ENCODE measurements at regions not wholly inside any gene's neighbourhood (a gene's known extent, or its start where the extent isn't known, plus 50 kb on each side); places are given as distances from the start of the nearest gene placed in this dataset.
A peak's percentile ranks its signal among the peaks of the same experiment; 100 is the strongest.

DNA sequence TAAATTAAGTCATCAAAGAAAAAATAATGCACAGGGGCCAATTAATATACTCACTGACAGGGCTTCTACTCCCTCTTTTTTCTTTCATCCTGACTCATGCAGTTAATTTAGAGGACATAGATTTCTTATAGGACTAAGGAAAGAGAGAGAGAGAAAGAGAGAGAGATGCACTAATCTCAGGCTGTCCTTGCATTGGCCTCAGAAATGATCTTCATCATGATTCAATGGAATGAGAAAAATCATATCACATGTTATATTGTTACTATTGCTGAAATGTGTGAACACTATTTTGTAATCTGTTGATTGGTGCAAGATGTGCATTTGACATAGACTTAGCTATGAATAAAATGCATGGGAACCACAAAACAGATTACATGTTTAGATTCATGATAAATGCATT is 608.3 kb upstream of the NUDT12 start:
- no peak overlapping the region for H3K4me3 Mint-ChIP-seq (ENCODE audit: unreplicated experiment)
- no peaks in the 10 kb centered on the region for H3K9me3 Mint-ChIP-seq (ENCODE audit: unreplicated experiment)
- H3K36me3 Mint-ChIP-seq (ENCODE audit: low read depth, unreplicated experiment), result no peaks in the 10 kb centered on the region
- no peaks in the 10 kb centered on the region for H3K4me1 Mint-ChIP-seq (ENCODE audit: unreplicated experiment)
- H3K27me3 Mint-ChIP-seq (ENCODE audit: unreplicated experiment), result no peaks in the 10 kb centered on the region
- TF ChIP-seq, protein P1, sequence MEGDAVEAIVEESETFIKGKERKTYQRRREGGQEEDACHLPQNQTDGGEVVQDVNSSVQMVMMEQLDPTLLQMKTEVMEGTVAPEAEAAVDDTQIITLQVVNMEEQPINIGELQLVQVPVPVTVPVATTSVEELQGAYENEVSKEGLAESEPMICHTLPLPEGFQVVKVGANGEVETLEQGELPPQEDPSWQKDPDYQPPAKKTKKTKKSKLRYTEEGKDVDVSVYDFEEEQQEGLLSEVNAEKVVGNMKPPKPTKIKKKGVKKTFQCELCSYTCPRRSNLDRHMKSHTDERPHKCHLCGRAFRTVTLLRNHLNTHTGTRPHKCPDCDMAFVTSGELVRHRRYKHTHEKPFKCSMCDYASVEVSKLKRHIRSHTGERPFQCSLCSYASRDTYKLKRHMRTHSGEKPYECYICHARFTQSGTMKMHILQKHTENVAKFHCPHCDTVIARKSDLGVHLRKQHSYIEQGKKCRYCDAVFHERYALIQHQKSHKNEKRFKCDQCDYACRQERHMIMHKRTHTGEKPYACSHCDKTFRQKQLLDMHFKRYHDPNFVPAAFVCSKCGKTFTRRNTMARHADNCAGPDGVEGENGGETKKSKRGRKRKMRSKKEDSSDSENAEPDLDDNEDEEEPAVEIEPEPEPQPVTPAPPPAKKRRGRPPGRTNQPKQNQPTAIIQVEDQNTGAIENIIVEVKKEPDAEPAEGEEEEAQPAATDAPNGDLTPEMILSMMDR (IDR thresholded peaks at IDR 0.05; ENCODE audit: unreplicated experiment), result no peak
- no peak for DNase-seq (ENCODE audit: low spot score)
- H3K27ac Mint-ChIP-seq (ENCODE audit: unreplicated experiment), result no peak overlapping the region

DNA sequence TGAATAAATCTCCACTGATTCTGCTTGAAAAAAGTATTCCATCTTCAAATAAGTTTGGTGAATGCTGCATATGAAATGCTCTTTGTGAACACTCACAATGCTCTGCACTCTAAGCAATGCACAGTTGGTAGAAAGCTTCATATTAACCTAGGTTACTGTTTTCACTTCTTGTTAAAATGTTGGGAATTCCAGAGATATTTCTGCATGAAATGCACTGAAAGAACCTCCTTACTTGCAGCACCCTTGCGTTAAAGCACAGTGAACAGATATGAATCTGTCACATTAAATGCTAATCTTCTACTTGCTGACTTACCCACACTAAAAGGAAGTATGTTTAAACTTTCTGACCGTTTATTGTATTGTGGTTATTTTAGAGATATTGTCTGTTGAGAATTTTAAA is 584.1 kb upstream of the NUDT12 start:
- no peak overlapping the region for H3K4me3 Mint-ChIP-seq (ENCODE audit: unreplicated experiment)
- TF ChIP-seq, protein P1 (IDR thresholded peaks at IDR 0.05; ENCODE audit: unreplicated experiment), result no peak
- H3K9me3 Mint-ChIP-seq (ENCODE audit: unreplicated experiment), result no peaks in the 10 kb centered on the region
- no peak overlapping the region for H3K27ac Mint-ChIP-seq (ENCODE audit: unreplicated experiment)
- no peak for DNase-seq (ENCODE audit: low spot score)
- H3K4me1 Mint-ChIP-seq (ENCODE audit: unreplicated experiment), result no peaks in the 10 kb centered on the region
- H3K27me3 Mint-ChIP-seq (ENCODE audit: unreplicated experiment), result no peaks in the 10 kb centered on the region
- no peaks in the 10 kb centered on the region for H3K36me3 Mint-ChIP-seq (ENCODE audit: low read depth, unreplicated experiment)

- H3K4me3 Mint-ChIP-seq (ENCODE audit: unreplicated experiment), result no peak overlapping the region
- no peaks in the 10 kb centered on the region for H3K36me3 Mint-ChIP-seq (ENCODE audit: low read depth, unreplicated experiment)
- no peaks in the 10 kb centered on the region for H3K27me3 Mint-ChIP-seq (ENCODE audit: unreplicated experiment)
- TF ChIP-seq, protein P1 (IDR thresholded peaks at IDR 0.05; ENCODE audit: unreplicated experiment), result peak; percentile 54
- DNase-seq (ENCODE audit: low spot score), result no peak
- no peak overlapping the region for H3K27ac Mint-ChIP-seq (ENCODE audit: unreplicated experiment)
- no peaks in the 10 kb centered on the region for H3K4me1 Mint-ChIP-seq (ENCODE audit: unreplicated experiment)
- no peaks in the 10 kb centered on the region for H3K9me3 Mint-ChIP-seq (ENCODE audit: unreplicated experiment)
Measured at GRCh38 chr5:104139840-104140239, 577.3 kb upstream of the NUDT12 start.

DNA sequence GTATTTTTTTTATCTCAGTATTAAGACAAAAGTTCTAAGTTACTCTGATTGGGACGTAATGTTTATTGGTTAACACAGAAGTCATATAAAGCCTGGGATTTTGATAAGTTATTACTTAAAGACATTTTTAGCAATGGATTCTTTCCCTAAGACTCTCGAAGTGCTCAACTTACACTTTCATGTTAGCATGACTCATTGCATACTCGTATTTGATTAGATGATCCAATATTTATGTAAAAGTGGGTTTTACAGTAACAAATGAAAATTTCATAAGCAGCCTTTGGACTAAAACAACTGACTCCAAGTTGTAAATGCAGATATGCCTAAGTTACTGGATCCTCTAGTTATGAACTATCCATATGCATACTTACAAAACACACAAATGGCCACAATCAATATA is 567.7 kb upstream of the NUDT12 start:
- TF ChIP-seq, protein P1 (IDR thresholded peaks at IDR 0.05; ENCODE audit: unreplicated experiment), result no peak
- Mint-ChIP-seq H3K27me3 (ENCODE audit: unreplicated experiment) (no peaks in the 10 kb centered on the region), H3K9me3 (ENCODE audit: unreplicated experiment) (no peaks in the 10 kb centered on the region), H3K36me3 (ENCODE audit: low read depth, unreplicated experiment) (no peaks in the 10 kb centered on the region), H3K4me3 (ENCODE audit: unreplicated experiment) (no peak overlapping the region), H3K4me1 (ENCODE audit: unreplicated experiment) (no peaks in the 10 kb centered on the region), H3K27ac (ENCODE audit: unreplicated experiment) (no peak overlapping the region)
- no peak for DNase-seq (ENCODE audit: low spot score)

GRCh38 chr5:104128348-104128747 is 565.8 kb upstream of the NUDT12 start:
- TF ChIP-seq, protein P1 (IDR thresholded peaks at IDR 0.05; ENCODE audit: unreplicated experiment), result no peak
- DNase-seq (ENCODE audit: low spot score), result no peak
- Mint-ChIP-seq H3K9me3 (ENCODE audit: unreplicated experiment) (no peaks in the 10 kb centered on the region), H3K4me3 (ENCODE audit: unreplicated experiment) (no peak overlapping the region), H3K36me3 (ENCODE audit: low read depth, unreplicated experiment) (no peaks in the 10 kb centered on the region), H3K27me3 (ENCODE audit: unreplicated experiment) (no peaks in the 10 kb centered on the region), H3K27ac (ENCODE audit: unreplicated experiment) (no peak overlapping the region), H3K4me1 (ENCODE audit: unreplicated experiment) (no peaks in the 10 kb centered on the region)

All from endothelial cell (in vitro differentiated cells).